ENCODE measurements at regions not wholly inside any gene's neighbourhood (a gene's known extent, or its start where the extent isn't known, plus 50 kb on each side); places are given as distances from the start of the nearest gene placed in this dataset.

DNA sequence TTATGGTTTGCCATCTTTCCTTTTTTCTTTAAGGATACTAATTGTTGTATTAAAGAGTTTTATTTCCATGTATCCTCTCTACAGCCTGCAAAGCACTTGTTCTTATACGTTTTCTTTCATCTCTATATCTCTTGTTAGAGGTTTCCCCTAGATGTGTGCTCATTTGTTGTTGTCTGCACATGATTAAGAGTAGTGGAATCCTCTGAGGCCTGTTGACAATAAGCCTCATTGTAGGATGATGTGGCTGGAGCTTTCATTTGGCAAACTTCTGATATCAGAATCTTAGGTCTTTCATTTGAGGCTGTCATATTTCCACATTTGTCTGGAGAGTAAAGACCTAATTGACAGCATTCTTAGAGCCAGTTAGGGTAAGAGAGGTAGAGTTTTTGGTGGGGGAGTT, 506.0 kb downstream of the DIPK2A start:
- no peak for DNase-seq
- no peaks in the 10 kb centered on the region for H3K9me3 ChIP-seq
- no peak overlapping the region for H3K4me3 ChIP-seq
- 57 to 82% methylated on average over 1 of the region's 1 CpG for WGBS, 2 donors
- H3K36me3 ChIP-seq, result no peaks in the 10 kb centered on the region
- no peak overlapping the region for H3K27ac ChIP-seq
- no peaks in the 10 kb centered on the region for H3K27me3 ChIP-seq
- TF ChIP-seq POLR2A (IDR thresholded peaks at IDR 0.05) (no peak), EP300 (IDR thresholded peaks at IDR 0.05) (no peak), POLR2AphosphoS5 (IDR thresholded peaks at IDR 0.05) (no peak)
- TF ChIP-seq, protein P1, sequence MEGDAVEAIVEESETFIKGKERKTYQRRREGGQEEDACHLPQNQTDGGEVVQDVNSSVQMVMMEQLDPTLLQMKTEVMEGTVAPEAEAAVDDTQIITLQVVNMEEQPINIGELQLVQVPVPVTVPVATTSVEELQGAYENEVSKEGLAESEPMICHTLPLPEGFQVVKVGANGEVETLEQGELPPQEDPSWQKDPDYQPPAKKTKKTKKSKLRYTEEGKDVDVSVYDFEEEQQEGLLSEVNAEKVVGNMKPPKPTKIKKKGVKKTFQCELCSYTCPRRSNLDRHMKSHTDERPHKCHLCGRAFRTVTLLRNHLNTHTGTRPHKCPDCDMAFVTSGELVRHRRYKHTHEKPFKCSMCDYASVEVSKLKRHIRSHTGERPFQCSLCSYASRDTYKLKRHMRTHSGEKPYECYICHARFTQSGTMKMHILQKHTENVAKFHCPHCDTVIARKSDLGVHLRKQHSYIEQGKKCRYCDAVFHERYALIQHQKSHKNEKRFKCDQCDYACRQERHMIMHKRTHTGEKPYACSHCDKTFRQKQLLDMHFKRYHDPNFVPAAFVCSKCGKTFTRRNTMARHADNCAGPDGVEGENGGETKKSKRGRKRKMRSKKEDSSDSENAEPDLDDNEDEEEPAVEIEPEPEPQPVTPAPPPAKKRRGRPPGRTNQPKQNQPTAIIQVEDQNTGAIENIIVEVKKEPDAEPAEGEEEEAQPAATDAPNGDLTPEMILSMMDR (IDR thresholded peaks at IDR 0.05), result no peak
- intact Hi-C loops (cut with DNase I), result no loop called here
- H3K4me1 ChIP-seq, result no peaks in the 10 kb centered on the region

DNA sequence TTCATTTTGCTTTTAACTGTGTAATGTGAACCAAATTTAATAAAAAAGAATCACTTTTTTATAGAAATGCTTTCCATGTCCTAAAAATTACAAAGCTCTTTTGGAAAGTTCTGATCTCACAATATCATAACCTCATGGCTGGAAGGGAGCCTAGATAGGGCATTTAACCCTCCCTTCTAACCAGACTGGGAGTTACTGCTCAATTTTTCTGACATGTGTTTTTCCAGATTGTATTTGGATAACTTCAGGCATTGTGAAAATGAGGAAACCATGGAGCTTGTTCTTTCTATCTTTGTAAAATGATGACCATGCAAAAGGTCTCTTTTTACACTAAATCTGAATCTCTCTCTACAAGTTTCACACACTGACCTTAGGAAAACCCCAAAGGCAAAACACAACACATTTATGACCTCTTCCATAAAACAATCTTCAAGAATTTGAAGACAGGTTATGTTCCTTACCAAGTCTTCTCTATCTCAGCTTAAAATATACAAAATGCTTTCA, 508.8 kb downstream of the DIPK2A start:
- TF ChIP-seq EP300 (IDR thresholded peaks at IDR 0.05), result no peak
- TF ChIP-seq POLR2AphosphoS5 (IDR thresholded peaks at IDR 0.05), result no peak
- TF ChIP-seq POLR2A (IDR thresholded peaks at IDR 0.05), result no peak
- TF ChIP-seq, protein P1 (IDR thresholded peaks at IDR 0.05), result no peak
- no peaks in the 10 kb centered on the region for H3K4me1 ChIP-seq
- no peaks in the 10 kb centered on the region for H3K36me3 ChIP-seq
- DNase-seq, result no peak
- H3K4me3 ChIP-seq, result no peak overlapping the region
- intact Hi-C loops (cut with DNase I), result no loop called here
- H3K27ac ChIP-seq, result no peak overlapping the region
- H3K27me3 ChIP-seq, result no peaks in the 10 kb centered on the region
- no peaks in the 10 kb centered on the region for H3K9me3 ChIP-seq

DNA sequence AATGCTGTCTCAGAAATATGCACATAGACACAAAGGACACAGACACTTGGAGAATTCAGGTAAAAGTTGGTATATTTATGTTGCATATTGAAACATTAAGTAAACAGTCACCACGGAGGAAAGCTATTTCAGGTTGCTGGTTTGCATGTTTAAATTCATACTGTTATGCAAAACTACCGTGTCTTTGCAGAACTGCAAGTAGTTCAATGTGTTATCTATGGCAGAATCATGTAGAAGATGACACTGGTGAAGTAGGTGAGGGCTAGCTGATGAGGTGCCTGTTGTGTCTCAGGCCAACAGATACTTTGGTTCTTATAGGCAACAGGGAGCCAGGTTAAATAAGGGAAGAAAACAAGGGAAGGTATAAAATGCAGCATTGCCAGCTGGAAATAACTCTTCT, 511.3 kb downstream of the DIPK2A start:
- Histone ChIP-seq H3K9me3 (no peaks in the 10 kb centered on the region), H3K4me1 (no peaks in the 10 kb centered on the region), H3K36me3 (no peaks in the 10 kb centered on the region), H3K4me3 (no peak overlapping the region), H3K27ac (no peak overlapping the region), H3K27me3 (no peaks in the 10 kb centered on the region)
- no peak for TF ChIP-seq POLR2A (IDR thresholded peaks at IDR 0.05)
- TF ChIP-seq, protein P1 (IDR thresholded peaks at IDR 0.05), result no peak
- TF ChIP-seq EP300 (IDR thresholded peaks at IDR 0.05), result no peak
- TF ChIP-seq POLR2AphosphoS5 (IDR thresholded peaks at IDR 0.05), result no peak
- no peak for DNase-seq
- WGBS, 2 donors, result 38 to 71% methylated on average over 2 of the region's 2 CpGs
- intact Hi-C loops (cut with DNase I), result no loop called here

DNA sequence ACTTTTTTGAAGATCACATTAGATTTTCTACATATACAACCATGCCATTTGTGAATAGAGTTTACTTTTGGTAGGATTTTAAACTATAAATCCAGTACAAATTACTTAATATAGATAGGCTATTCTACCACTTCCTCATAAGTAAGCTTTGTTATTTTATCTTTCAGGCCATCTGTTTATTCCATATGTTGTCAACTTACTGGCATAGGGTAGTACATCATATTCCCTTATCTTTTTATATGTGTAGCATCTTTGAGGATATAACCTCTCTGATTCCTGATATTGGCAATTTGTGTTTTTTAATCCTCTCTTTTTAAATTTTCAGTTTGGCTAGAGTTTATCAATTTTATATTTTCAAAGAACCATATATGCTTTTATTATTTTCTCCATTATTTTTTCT, 515.4 kb downstream of the DIPK2A start:
- Histone ChIP-seq H3K4me1 (no peaks in the 10 kb centered on the region), H3K27ac (no peak overlapping the region), H3K36me3 (no peaks in the 10 kb centered on the region), H3K4me3 (no peak overlapping the region), H3K9me3 (no peaks in the 10 kb centered on the region), H3K27me3 (no peaks in the 10 kb centered on the region)
- TF ChIP-seq POLR2A (IDR thresholded peaks at IDR 0.05), result no peak
- no peak for TF ChIP-seq POLR2AphosphoS5 (IDR thresholded peaks at IDR 0.05)
- TF ChIP-seq EP300 (IDR thresholded peaks at IDR 0.05), result no peak
- TF ChIP-seq, protein P1 (IDR thresholded peaks at IDR 0.05), result no peak
- no peak for DNase-seq
- intact Hi-C loops (cut with DNase I), result no loop called here

DNA sequence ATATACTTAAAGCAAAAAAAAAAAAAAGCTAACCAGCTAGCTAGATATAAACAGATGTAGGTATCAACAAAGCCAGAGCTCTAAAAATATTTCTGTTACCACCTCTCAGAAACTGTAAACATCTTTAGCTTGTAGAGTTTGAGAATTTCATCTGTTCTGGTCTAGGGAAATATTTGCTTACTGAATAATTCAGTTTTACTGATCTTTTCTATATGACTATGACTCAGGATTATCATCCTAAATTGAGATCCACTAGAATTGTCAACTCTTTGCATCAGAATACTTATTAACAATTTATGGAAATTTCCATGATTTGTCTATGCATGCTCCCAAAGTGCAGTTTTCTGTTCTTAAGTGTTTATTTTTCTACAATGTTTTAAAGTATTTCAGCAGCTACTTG, 517.3 kb downstream of the DIPK2A start:
- intact Hi-C loops (cut with DNase I), result no loop called here
- DNase-seq, result no peak
- no peaks in the 10 kb centered on the region for H3K27me3 ChIP-seq
- H3K9me3 ChIP-seq, result no peaks in the 10 kb centered on the region
- no peak overlapping the region for H3K27ac ChIP-seq
- no peak for TF ChIP-seq POLR2A (IDR thresholded peaks at IDR 0.05)
- no peak for TF ChIP-seq EP300 (IDR thresholded peaks at IDR 0.05)
- no peak for TF ChIP-seq POLR2AphosphoS5 (IDR thresholded peaks at IDR 0.05)
- TF ChIP-seq, protein P1 (IDR thresholded peaks at IDR 0.05), result no peak
- no peaks in the 10 kb centered on the region for H3K4me1 ChIP-seq
- no peak overlapping the region for H3K4me3 ChIP-seq
- no peaks in the 10 kb centered on the region for H3K36me3 ChIP-seq

All from sigmoid colon (tissue), 6 donors.